ENCODE measurements at regions not wholly inside any gene's neighbourhood (a gene's known extent, or its start where the extent isn't known, plus 50 kb on each side); places are given as distances from the start of the nearest gene placed in this dataset.

DNA sequence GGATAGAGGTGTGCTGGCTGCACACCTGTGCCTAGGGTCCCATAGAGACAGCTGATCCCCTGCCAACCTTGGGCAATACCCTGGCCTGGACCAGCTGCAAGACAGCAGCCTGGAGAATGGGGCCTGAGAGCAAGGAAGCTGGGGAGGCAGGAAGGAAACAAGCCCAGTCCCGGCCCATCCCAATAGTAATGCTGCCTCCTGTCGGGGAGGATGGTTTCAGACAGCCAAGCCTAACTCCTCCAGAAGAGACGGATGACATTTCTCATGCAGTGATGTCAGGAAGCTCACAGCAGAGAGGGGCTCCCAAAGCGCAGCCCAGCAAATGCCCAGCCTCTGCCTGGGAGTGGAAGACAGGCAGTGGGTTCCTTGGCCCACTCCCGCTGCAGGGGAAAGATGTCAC lies 408.8 kb downstream of the OCA2 start:
- BruUV-seq (replicated peaks), result no TSS peak
- POLR2A ChIA-PET, result no interaction called here
- Histone ChIP-seq H3K4me3 (replicated peaks in 1 of 3; ENCODE audit: insufficient read depth in 1 of 3, low read depth in 2 of 3, low read length in 3 of 3) (no peak overlapping the region), H4K20me1 (ENCODE audit: insufficient read depth, low read length) (no peaks in the 10 kb centered on the region), H3K27me3 (ENCODE audit: control insufficient read depth in 1 of 2, insufficient read depth in 2 of 2, low read length in 2 of 2) (no peaks in the 10 kb centered on the region; a peak in 1 of 5 replicates), H3K4me2 (ENCODE audit: low read depth, low read length) (no peak overlapping the region), H3K36me3 (replicated peaks in 1 of 2; ENCODE audit: control insufficient read depth in 1 of 2, insufficient read depth in 2 of 2, low read length in 2 of 2) (no peaks in the 10 kb centered on the region), H3K9me3 (ENCODE audit: low read length) (no peaks in the 10 kb centered on the region; the same call in 1 of the 2 replicates), H3K9ac (ENCODE audit: insufficient read depth, low read depth, low read length) (no peak overlapping the region), H3K79me2 (ENCODE audit: insufficient read depth, low read length) (no peaks in the 10 kb centered on the region), H2AFZ (ENCODE audit: low read length) (no peak overlapping the region), H3K4me1 (ENCODE audit: insufficient read depth, low read length) (no peaks in the 10 kb centered on the region), H3K27ac (ENCODE audit: extremely low read length, insufficient read depth, low read length) (no peak overlapping the region)
- WGBS (ENCODE audit: low lambda C conversion rate), result no CpG with 5 or more reads among the region's 5 CpGs
- TF ChIP-seq ZNF616 (CRISPR knock-in tag; IDR thresholded peaks at IDR 0.05; ENCODE audit: low read depth), result no peak
- TF ChIP-seq, protein P1, sequence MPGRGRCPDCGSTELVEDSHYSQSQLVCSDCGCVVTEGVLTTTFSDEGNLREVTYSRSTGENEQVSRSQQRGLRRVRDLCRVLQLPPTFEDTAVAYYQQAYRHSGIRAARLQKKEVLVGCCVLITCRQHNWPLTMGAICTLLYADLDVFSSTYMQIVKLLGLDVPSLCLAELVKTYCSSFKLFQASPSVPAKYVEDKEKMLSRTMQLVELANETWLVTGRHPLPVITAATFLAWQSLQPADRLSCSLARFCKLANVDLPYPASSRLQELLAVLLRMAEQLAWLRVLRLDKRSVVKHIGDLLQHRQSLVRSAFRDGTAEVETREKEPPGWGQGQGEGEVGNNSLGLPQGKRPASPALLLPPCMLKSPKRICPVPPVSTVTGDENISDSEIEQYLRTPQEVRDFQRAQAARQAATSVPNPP (CRISPR knock-in tag; IDR thresholded peaks at IDR 0.05), result no peak
- TF ChIP-seq NFYC (CRISPR knock-in tag; IDR thresholded peaks at IDR 0.05), result no peak
- no peak for TF ChIP-seq ZNF772 (CRISPR knock-in tag; IDR thresholded peaks at IDR 0.05)
- no peak for TF ChIP-seq KLF13 (CRISPR knock-in tag; IDR thresholded peaks at IDR 0.05)
- TF ChIP-seq ATF7-NPFF (CRISPR knock-in tag; IDR thresholded peaks at IDR 0.05; ENCODE audit: low read depth), result no peak
- TF ChIP-seq ZNF878 (CRISPR knock-in tag; IDR thresholded peaks at IDR 0.05), result no peak
- TF ChIP-seq ZFAT (CRISPR knock-in tag; conservative IDR thresholded peaks at IDR 0.05), result no peak
- no peak for TF ChIP-seq ZNF614 (CRISPR knock-in tag; IDR thresholded peaks at IDR 0.05; ENCODE audit: borderline replicate concordance)
- TF ChIP-seq CEBPG (CRISPR knock-in tag; IDR thresholded peaks at IDR 0.05), result no peak
- TF ChIP-seq CHCHD3 (CRISPR knock-in tag; IDR thresholded peaks at IDR 0.05), result no peak
- no peak for TF ChIP-seq ZNF33A (CRISPR knock-in tag; IDR thresholded peaks at IDR 0.05; ENCODE audit: borderline replicate concordance)
- no peak for TF ChIP-seq ZNF720 (CRISPR knock-in tag; IDR thresholded peaks at IDR 0.05)
- no peak for TF ChIP-seq RAD21 (CRISPR knock-in tag; IDR thresholded peaks at IDR 0.05)
- CTCF ChIA-PET (ENCODE audit: low intra/inter-chr PET ratio, low total read pairs), result no interaction called here
- ATAC-seq, result no peak
- no peak for DNase-seq (ENCODE audit: low spot score)
- in situ Hi-C loops (cut with HindIII; ENCODE audit: extremely low pct_ligation_motif_present, low pct_unique_long_range_greater_than_20kb), result no loop called here
- intact Hi-C loops (cut with micrococcal nuclease; ENCODE audit: unreplicated experiment), result no loop called here
- FAIRE-seq, result no peak

Measured in HepG2 (cell line).